NB4 (cell line): ENCODE measurements at regions not wholly inside any gene's neighbourhood (a gene's known extent, or its start where the extent isn't known, plus 50 kb on each side); places are given as distances from the start of the nearest gene placed in this dataset.

Experiments used
- DNase-seq: peaks from one replicate; pipeline ENCODE4 v3.0.0; 2010; ENCODE audit warnings: low read depth
- H3K4me3 ChIP-seq: one replicate; pipeline ENCODE4 v1.5.1; 2011; ENCODE audit warnings: mild to moderate bottlenecking, low read depth, low read length, moderate library complexity
- CTCF ChIP-seq: IDR thresholded peaks from one replicate; pipeline ENCODE4 v1.5.1; 2012; ENCODE audit warnings: low read depth, low read length
- MAX ChIP-seq: IDR thresholded peaks from 2 replicates; pipeline ENCODE4 v1.6.1; 2011; ENCODE audit warnings: low read depth, low read length
- MYC ChIP-seq: IDR thresholded peaks from 2 replicates; pipeline ENCODE4 v1.6.1; 2011; ENCODE audit warnings: low read depth, low read length
- POLR2A ChIP-seq: IDR thresholded peaks from 2 replicates; pipeline ENCODE4 v1.6.1; 2011; ENCODE audit warnings: mild to moderate bottlenecking; ENCODE audit not compliant: insufficient read length; ENCODE audit errors: extremely low read depth

DNA sequence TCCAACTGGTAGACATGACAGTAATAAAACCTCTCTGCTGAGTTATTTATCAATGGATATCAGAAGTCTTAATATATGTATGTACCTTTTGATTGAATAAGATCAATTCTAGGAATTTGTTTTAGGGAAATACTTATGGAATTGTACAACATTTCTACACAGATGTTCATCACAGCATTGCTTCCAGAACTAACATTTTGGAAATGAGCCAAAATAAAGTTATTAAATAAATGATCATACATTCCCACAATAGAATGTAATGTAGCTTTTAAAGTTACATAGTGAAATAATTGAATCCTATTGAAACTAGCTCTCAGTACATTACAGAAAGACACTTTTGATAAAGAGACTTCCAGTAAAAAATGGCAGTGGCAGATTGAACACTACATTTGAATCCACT lies 481.6 kb upstream of the LRRN3 start:
- TF ChIP-seq MYC (no peak), MAX (no peak), CTCF (no peak), POLR2A (no peak)
- no peak overlapping the region for H3K4me3 ChIP-seq
- no peak for DNase-seq

DNA sequence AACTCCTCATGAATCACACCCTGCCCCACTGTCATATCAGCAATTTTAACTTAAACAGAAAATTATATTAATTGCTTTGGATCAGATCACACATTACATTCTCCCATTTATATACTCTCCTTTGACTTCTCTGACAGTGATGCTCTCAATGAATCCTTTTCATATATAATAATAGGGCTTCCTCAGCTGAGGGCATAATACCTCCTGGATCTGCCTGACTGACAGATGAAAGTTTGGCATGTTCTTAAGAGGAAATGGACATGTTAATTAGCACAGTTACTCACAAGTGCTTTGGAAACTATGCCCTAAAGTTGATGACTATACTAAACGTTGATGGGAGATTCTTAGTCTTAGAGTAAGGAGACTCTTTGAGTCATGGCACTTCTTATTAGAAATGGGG lies 478.2 kb upstream of the LRRN3 start:
- no peak for TF ChIP-seq MYC
- TF ChIP-seq POLR2A: no peak
- no peak for TF ChIP-seq CTCF
- no peak for TF ChIP-seq MAX
- DNase-seq: no peak
- H3K4me3 ChIP-seq: no peak overlapping the region
